Suprapubic skin (tissue), 4 donors: ENCODE measurements at regions not wholly inside any gene's neighbourhood (a gene's known extent, or its start where the extent isn't known, plus 50 kb on each side); places are given as distances from the start of the nearest gene placed in this dataset.
"Not testable (repeated sequence)": the region's sequence is repeated elsewhere in the genome, so short reads cannot be mapped to it uniquely, and the experiment has no call there.

Experiments
- DNase-seq, 2 donors: peaks; one replicate each; pipeline ENCODE4 v3.0.0-alpha.2; 2019; ENCODE audit warnings: low spot score in 2 of 2
- H3K27ac ChIP-seq: fragments of 200-600 bp; sonication (generic); one replicate; pipeline ENCODE4 v1.5.1; 2019
- H3K27me3 ChIP-seq: fragments of 200-600 bp; sonication (generic); one replicate; pipeline ENCODE4 v1.5.1; 2019
- H3K36me3 ChIP-seq: fragments of 200-600 bp; sonication (generic); one replicate; pipeline ENCODE4 v1.5.1; 2019
- H3K4me1 ChIP-seq: fragments of 200-600 bp; sonication (generic); one replicate; pipeline ENCODE4 v1.5.1; 2019
- H3K4me3 ChIP-seq: fragments of 200-600 bp; sonication (generic); one replicate; pipeline ENCODE4 v1.5.1; 2019; ENCODE audit warnings: mild to moderate bottlenecking
- H3K9me3 ChIP-seq: fragments of 200-600 bp; sonication (generic); one replicate; pipeline ENCODE4 v1.5.1; 2019
- EP300 ChIP-seq: sonication (generic); formaldehyde crosslinking; IDR thresholded peaks from one replicate; pipeline ENCODE4 v1.6.1; 2017; ENCODE audit warnings: antibody characterized with exemption
- POLR2A ChIP-seq, 2 donors: fragments of 450-650 bp; IDR thresholded peaks; one replicate each; pipeline ENCODE4 v1.6.1; 2017; ENCODE audit warnings: antibody characterized with exemption in 2 of 2, mild to moderate bottlenecking in 2 of 2, moderate library complexity in 2 of 2
- POLR2AphosphoS5 ChIP-seq, 3 donors: sonication (generic); formaldehyde crosslinking; IDR thresholded peaks; one replicate each; pipeline ENCODE4 v1.6.1; 2017; ENCODE audit warnings: antibody characterized with exemption in 3 of 3
- WGBS: methylation state at CpG from one replicate; pipeline ENCODE4 v1.1.5; 2018; 5-methylcytosine and 5-hydroxymethylcytosine counted together
- TF ChIP-seq, protein P1 (sequence below), 2 donors: fragments of 200-600 bp in 1 of 2; fragments of 450-650 bp in 1 of 2; sonication (generic) in 1 of 2; IDR thresholded peaks; one replicate each; pipeline ENCODE4 v1.5.1; 2016 to 2019; ENCODE audit warnings: antibody characterized with exemption in 2 of 2, mild to moderate bottlenecking in 1 of 2, moderate library complexity in 1 of 2

DNA sequence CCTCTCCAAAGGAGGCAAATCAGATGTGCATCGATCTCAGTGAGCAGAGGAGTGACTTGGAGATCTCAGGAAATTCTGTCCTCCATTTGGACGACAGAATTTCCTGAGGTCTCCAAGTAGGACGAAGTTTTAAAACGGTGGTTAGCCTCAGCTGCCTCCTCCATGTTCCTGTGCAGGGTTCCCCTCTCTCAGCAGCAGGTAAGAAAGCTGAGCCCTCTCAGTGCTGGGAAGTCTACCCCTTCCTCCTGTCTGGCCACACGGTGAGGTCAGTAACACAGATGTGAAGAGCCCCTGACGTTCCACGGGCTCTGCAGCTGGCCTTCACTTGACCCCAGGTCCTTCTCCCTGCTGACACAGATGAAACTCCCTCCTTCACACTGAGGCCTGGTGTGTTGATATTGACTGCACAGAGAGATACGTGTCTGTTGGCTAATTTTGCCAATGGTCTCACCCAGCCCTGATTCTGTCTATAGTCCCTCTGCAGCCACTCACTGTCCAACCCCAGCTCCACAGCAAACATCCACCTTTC, 607.4 kb upstream of the B3GAT1 start:
- Histone ChIP-seq H3K27ac (no peak overlapping the region), H3K36me3 (no peaks in the 10 kb centered on the region), H3K27me3 (no peaks in the 10 kb centered on the region), H3K4me1 (no peaks in the 10 kb centered on the region), H3K4me3 (no peak overlapping the region), H3K9me3 (no peaks in the 10 kb centered on the region)
- TF ChIP-seq POLR2AphosphoS5 (IDR thresholded peaks at IDR 0.05) (no peak), EP300 (no peak)
- TF ChIP-seq, protein P1, sequence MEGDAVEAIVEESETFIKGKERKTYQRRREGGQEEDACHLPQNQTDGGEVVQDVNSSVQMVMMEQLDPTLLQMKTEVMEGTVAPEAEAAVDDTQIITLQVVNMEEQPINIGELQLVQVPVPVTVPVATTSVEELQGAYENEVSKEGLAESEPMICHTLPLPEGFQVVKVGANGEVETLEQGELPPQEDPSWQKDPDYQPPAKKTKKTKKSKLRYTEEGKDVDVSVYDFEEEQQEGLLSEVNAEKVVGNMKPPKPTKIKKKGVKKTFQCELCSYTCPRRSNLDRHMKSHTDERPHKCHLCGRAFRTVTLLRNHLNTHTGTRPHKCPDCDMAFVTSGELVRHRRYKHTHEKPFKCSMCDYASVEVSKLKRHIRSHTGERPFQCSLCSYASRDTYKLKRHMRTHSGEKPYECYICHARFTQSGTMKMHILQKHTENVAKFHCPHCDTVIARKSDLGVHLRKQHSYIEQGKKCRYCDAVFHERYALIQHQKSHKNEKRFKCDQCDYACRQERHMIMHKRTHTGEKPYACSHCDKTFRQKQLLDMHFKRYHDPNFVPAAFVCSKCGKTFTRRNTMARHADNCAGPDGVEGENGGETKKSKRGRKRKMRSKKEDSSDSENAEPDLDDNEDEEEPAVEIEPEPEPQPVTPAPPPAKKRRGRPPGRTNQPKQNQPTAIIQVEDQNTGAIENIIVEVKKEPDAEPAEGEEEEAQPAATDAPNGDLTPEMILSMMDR (IDR thresholded peaks at IDR 0.05): no peak
- DNase-seq: no peak
- WGBS: 83% methylated on average over 8 of the region's 8 CpGs

DNA sequence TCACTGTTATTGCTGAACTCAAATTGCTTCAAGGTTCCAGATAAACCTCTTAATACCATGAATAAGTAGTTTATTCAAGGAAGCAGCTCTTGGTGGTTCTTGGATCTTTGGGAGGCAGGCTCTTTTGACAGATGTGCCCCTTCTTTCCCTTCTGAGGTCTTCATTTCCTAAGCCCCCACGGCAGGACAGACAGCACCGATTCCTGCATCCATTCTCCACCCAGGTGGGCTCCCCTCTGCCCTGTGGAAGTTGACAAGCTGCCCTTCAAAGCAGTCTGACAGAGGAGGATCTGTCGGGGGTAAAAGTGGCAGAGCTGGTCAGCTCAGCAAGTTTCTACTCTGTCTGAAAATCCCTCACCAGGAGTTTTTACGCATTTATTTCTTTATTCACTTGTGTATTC, 605.3 kb upstream of the B3GAT1 start:
- 71% methylated on average over 4 of the region's 4 CpGs for WGBS
- no peak for DNase-seq
- H3K27me3 ChIP-seq: no peaks in the 10 kb centered on the region
- H3K4me3 ChIP-seq: no peak overlapping the region
- H3K36me3 ChIP-seq: no peaks in the 10 kb centered on the region
- no peaks in the 10 kb centered on the region for H3K4me1 ChIP-seq
- no peaks in the 10 kb centered on the region for H3K9me3 ChIP-seq
- no peak overlapping the region for H3K27ac ChIP-seq
- TF ChIP-seq, protein P1 (IDR thresholded peaks at IDR 0.05): no peak
- TF ChIP-seq EP300 (no peak), POLR2AphosphoS5 (IDR thresholded peaks at IDR 0.05) (no peak), POLR2A (IDR thresholded peaks at IDR 0.05) (no peak)

DNA sequence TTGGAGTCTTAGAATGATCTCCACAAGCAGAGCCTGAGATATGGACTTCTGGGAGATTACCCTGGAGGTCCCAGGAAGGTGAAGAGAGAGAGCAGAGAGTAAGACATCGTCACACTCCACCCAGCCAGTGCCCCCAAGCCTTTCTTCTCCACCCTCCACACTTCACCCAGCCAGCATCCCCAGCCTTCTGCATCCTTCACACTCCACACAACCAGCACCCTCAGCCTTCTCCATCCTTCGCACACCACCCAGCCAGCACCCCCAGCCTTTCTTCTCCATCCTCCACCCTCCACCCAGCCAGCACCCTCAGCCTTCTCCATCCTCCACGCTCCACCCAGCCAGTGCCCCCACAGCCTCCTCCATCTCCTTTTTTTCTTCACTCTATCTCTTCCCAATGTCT, 603.9 kb upstream of the B3GAT1 start:
- 77% methylated on average over 3 of the region's 3 CpGs for WGBS
- DNase-seq: no peak
- no peaks in the 10 kb centered on the region for H3K27me3 ChIP-seq
- no peak overlapping the region for H3K4me3 ChIP-seq
- no peaks in the 10 kb centered on the region for H3K4me1 ChIP-seq
- no peaks in the 10 kb centered on the region for H3K36me3 ChIP-seq
- H3K9me3 ChIP-seq: no peaks in the 10 kb centered on the region
- TF ChIP-seq POLR2A (IDR thresholded peaks at IDR 0.05): no peak
- TF ChIP-seq, protein P1 (IDR thresholded peaks at IDR 0.05): no peak
- no peak for TF ChIP-seq POLR2AphosphoS5 (IDR thresholded peaks at IDR 0.05)
- no peak for TF ChIP-seq EP300
- no peak overlapping the region for H3K27ac ChIP-seq

DNA sequence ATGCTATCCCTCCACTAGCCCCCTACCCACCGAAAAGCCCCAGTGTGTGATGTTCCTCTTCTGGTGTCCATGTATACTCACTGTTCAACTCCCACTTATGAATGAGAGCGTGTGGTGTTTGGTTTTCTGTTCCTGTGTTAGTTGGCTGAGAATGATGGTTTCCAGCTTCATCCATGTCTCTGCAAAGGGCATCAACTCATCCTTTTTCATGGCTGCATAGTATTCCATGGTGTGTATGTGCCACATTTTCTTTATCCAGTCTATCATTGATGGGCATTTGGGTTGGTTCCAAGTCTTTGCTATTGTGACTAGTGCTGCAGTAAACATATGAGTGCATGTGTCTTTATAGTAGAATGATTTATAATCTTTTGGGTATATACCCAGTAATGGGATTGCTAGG, 599.3 kb upstream of the B3GAT1 start:
- DNase-seq, H3K27ac ChIP-seq, H3K9me3 ChIP-seq, H3K4me1 ChIP-seq, H3K4me3 ChIP-seq, H3K27me3 ChIP-seq, H3K36me3 ChIP-seq: not testable (repeated sequence)
- 92% methylated on average over 2 of the region's 2 CpGs for WGBS

DNA sequence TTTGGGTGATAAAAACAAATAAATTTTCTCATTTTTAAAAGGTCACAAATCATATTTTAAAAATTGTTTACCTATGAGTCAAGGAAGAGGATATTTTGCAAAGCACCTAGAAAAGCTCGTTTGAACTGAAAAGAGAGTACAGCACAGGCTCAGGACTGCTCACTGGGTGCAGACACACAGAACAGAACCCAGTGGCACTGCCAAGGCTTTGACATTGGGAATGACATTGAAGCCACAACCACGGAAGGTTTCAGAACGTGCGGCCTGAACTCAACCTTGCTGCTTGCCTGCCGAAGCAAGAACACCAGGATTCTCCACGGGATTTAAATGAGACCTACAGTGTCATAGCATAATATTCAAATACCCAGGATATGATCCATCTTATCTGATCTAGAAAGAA, 597.1 kb upstream of the B3GAT1 start:
- 69% methylated on average over 6 of the region's 6 CpGs for WGBS
- TF ChIP-seq, protein P1 (IDR thresholded peaks at IDR 0.05): no peak
- no peak for TF ChIP-seq POLR2A (IDR thresholded peaks at IDR 0.05)
- TF ChIP-seq EP300: no peak
- TF ChIP-seq POLR2AphosphoS5 (IDR thresholded peaks at IDR 0.05): no peak
- Histone ChIP-seq H3K4me3 (no peak overlapping the region), H3K4me1 (no peaks in the 10 kb centered on the region), H3K27me3 (peaks cover 5% of the 10 kb centered on the region), H3K9me3 (no peaks in the 10 kb centered on the region), H3K36me3 (no peaks in the 10 kb centered on the region), H3K27ac (no peak overlapping the region)
- DNase-seq: no peak

DNA sequence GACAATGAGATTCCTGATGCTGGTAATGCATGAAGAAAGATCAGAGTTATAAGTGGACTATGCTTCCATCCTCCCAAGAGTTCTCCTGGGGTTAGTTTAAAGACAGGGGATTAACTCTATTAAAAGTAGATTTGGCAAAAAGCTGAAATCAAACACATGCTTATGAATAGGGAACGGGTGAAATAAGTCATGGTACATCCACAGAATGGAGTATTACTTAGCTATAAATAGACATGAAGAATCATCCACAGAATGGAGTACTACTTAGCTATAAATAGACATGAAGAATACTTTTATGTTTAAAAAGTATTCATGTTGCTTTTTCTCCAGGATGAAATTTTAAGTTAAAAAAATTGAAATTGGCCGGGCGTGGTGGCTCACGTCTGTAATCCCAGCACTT, 596.4 kb upstream of the B3GAT1 start:
- no peak for DNase-seq
- H3K36me3 ChIP-seq: no peaks in the 10 kb centered on the region
- no peaks in the 10 kb centered on the region for H3K9me3 ChIP-seq
- H3K4me1 ChIP-seq: no peaks in the 10 kb centered on the region
- 90% methylated on average over 4 of the region's 4 CpGs for WGBS
- H3K27me3 ChIP-seq: peaks cover 5% of the 10 kb centered on the region
- H3K27ac ChIP-seq: no peak overlapping the region
- no peak overlapping the region for H3K4me3 ChIP-seq
- TF ChIP-seq POLR2AphosphoS5 (IDR thresholded peaks at IDR 0.05): no peak
- TF ChIP-seq, protein P1 (IDR thresholded peaks at IDR 0.05): no peak
- no peak for TF ChIP-seq EP300
- no peak for TF ChIP-seq POLR2A (IDR thresholded peaks at IDR 0.05)
